Panc1 (cell line): ENCODE measurements at regions not wholly inside any gene's neighbourhood (a gene's known extent, or its start where the extent isn't known, plus 50 kb on each side); places are given as distances from the start of the nearest gene placed in this dataset.

Source experiments
- POLR2AphosphoS5 ChIP-seq: IDR thresholded peaks from 2 replicates; pipeline ENCODE4 v1.6.1; 2012; ENCODE audit warnings: mild to moderate bottlenecking, low read depth, low read length, moderate library complexity
- TF ChIP-seq, protein P1 (sequence below): fragments of 450-650 bp; IDR thresholded peaks from 2 replicates; pipeline ENCODE4 v1.5.1; 2017; ENCODE audit warnings: mild to moderate bottlenecking

DNA sequence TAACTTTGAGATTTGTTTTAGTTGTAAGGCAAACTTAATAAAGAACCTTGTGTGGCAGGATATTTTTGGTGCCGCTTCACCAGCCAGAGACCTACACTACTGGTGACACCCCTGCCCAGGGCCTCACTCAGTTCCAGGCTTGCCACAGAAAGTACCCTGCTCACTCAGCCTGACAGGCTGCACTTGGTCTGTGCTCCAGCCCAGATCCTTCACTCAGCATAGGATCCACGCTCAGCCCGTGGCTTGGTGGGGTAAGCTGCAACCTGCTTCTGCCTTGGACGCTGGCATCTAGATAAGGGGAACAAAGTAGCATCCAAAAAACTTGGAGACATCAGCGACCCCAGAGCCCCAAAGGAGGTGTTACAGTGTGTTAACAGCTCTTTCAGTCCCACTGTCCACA is 825.5 kb downstream of the EPHA3 start:
- TF ChIP-seq, protein P1, sequence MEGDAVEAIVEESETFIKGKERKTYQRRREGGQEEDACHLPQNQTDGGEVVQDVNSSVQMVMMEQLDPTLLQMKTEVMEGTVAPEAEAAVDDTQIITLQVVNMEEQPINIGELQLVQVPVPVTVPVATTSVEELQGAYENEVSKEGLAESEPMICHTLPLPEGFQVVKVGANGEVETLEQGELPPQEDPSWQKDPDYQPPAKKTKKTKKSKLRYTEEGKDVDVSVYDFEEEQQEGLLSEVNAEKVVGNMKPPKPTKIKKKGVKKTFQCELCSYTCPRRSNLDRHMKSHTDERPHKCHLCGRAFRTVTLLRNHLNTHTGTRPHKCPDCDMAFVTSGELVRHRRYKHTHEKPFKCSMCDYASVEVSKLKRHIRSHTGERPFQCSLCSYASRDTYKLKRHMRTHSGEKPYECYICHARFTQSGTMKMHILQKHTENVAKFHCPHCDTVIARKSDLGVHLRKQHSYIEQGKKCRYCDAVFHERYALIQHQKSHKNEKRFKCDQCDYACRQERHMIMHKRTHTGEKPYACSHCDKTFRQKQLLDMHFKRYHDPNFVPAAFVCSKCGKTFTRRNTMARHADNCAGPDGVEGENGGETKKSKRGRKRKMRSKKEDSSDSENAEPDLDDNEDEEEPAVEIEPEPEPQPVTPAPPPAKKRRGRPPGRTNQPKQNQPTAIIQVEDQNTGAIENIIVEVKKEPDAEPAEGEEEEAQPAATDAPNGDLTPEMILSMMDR: no peak
- no peak for TF ChIP-seq POLR2AphosphoS5
